Heart left ventricle (tissue), 16 donors: ENCODE measurements at regions not wholly inside any gene's neighbourhood (a gene's known extent, or its start where the extent isn't known, plus 50 kb on each side); places are given as distances from the start of the nearest gene placed in this dataset.

Experiments used
- ATAC-seq, 4 donors: fragments of 200-7000 bp; cut with Tn5 transposase; one replicate each; pipeline ENCODE4 v1.9.1; 2020 to 2022; ENCODE audit warnings: moderate library complexity in 4 of 4, mild to moderate bottlenecking in 3 of 4, moderate number of reproducible peaks in 1 of 4
- DNase-seq, 5 donors: peaks; one replicate each; pipeline ENCODE4 v3.0.0-alpha.2; 2020
- H3K27ac ChIP-seq, 12 donors: fragments of 200-600 bp; sonication (generic) in 4 of 12; one replicate each; pipeline versions ENCODE4 v1.5.0 to v1.8.0; 2016 to 2022; ENCODE audit warnings: mild to moderate bottlenecking in 2 of 12
- H3K27me3 ChIP-seq, 9 donors: fragments of 200-600 bp; sonication (generic) in 2 of 9; one replicate each; pipeline versions ENCODE4 v1.5.1 to v1.8.0; 2016 to 2022; ENCODE audit warnings: mild to moderate bottlenecking in 3 of 9
- H3K36me3 ChIP-seq, 9 donors: fragments of 200-600 bp; sonication (generic) in 2 of 9; one replicate each; pipeline versions ENCODE4 v1.5.0 to v1.8.0; 2018 to 2022; ENCODE audit warnings: mild to moderate bottlenecking in 2 of 9
- H3K4me1 ChIP-seq, 12 donors: fragments of 200-600 bp; sonication (generic) in 4 of 12; one replicate each; pipeline versions ENCODE4 v1.5.0 to v1.8.0; 2016 to 2022; ENCODE audit warnings: mild to moderate bottlenecking in 3 of 12
- H3K4me3 ChIP-seq, 12 donors: fragments of 200-600 bp; sonication (generic) in 4 of 12; one replicate each; pipeline versions ENCODE4 v1.5.0 to v1.8.0; 2017 to 2022; ENCODE audit warnings: mild to moderate bottlenecking in 9 of 12, moderate library complexity in 4 of 12
- H3K9me3 ChIP-seq, 12 donors: fragments of 200-600 bp; sonication (generic) in 4 of 12; one replicate each; pipeline versions ENCODE4 v1.5.0 to v1.8.0; 2016 to 2022; ENCODE audit warnings: mild to moderate bottlenecking in 1 of 12
- CTCF ChIP-seq, 12 donors: fragments of 200-600 bp; sonication (generic) in 4 of 12; IDR thresholded peaks; one replicate each; pipeline versions ENCODE4 v1.5.0 to v1.8.0; 2018 to 2022; ENCODE audit warnings: antibody characterized with exemption in 12 of 12, mild to moderate bottlenecking in 5 of 12
- POLR2A ChIP-seq, 2 donors: fragments of 450-650 bp; IDR thresholded peaks; one replicate each; pipeline ENCODE4 v1.6.1; 2017; ENCODE audit warnings: antibody characterized with exemption in 2 of 2, mild to moderate bottlenecking in 2 of 2, moderate library complexity in 2 of 2
- WGBS, 4 donors: extraction: QIAGEN DNeasy Blood & Tissue Kit in 2 of 4; methylation state at CpG; one replicate each; pipeline versions ENCODE4 v1.1.5 to v1.1.7; 2013 to 2018; 5-methylcytosine and 5-hydroxymethylcytosine counted together
- intact Hi-C, 10 donors: fragments of 100-400 bp; cut with DNase I; formaldehyde crosslinking; loops; one replicate each; pipeline versions ENCODE4 v1.11.1 to v1.14.2; 2022
- donor health status: ischemic (EF 13 %, LVEDD 7.1; RV severe dilation, severe dysfunction).
- donor health status: healthy with polysubstance abuse.
- donor health status: DM: no; HTN: yes; CAD: no.
- donor health status: DM: no; HTN: no; CAD: no.
- donor health status: ischemic (EF 25% LVEDD 6.9; RV normal size, moderate dysfunction).
- donor health status: ischemic (EF 25% LVEDD 5.7; RV mildly dilated, moderate dysfunction).
- donor health status: healthy.
- donor health status: DM: yes; HTN: yes; CAD: no.
- donor health status: ischemic (EF 35%, LVEDD 5.7; RV mildly dilated, moderate dysfunction).
- donor health status: nonischemic (EF 11% LVEDD 7.7; RV severe dilation, severe dysfunction).
- donor health status: DM: yes; HTN: yes; CAD: no.
- donor health status: PGD.
- donor health status: ischemic (EF 29% LVEDD 5.4; RV normal size, mild dysfunction).
- donor health status: nonischemic (EF 23%, LVEDD 6.1; RV moderate dilation, normal function).

DNA sequence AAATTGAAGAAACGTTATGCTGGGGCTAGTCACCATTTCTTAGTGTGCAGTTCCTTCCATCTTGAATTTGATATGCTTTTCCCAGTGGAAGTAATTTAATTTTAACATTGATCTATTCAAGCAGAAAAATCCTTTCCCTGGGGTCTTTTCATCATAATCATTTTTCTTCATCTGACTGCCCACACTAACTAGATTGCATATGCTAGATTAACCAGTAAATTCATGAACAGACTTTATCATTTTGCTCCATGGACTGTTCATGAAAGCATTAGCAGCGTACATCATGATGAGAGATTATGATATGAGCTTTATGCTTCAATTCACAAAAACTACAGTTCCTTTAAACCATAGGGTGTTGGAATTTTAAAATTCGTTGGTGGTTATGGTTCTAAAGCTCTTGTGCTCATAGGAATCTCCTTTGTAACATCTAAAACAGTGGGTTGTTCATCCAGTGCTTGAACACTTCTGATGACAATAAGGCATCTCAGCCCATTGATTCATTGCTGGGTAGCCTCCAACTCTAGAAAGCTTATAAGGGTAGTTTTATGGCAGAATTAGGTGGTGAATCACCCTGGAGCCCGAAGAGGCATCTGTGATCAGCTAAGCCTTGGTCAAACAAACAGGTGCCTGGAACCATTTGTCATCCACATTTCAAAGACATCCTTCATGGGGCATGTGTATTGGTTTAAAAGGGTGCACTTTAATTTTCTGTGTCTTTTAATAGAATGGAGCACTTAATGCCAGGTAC, 77.2 kb upstream of the NDUFV2 start:
- Histone ChIP-seq H3K4me3 (no peak overlapping the region), H3K27ac (no peak overlapping the region), H3K4me1 (peaks cover 0 to 7% (median 0%) of the 10 kb centered on the region in 12 donors), H3K9me3 (no peaks in the 10 kb centered on the region), H3K27me3 (no peaks in the 10 kb centered on the region), H3K36me3 (no peaks in the 10 kb centered on the region)
- intact Hi-C loops, result no loop called here
- DNase-seq, result no peak
- TF ChIP-seq CTCF (IDR thresholded peaks at IDR 0.05) (no peak), POLR2A (IDR thresholded peaks at IDR 0.05) (no peak)
- ATAC-seq, result no peak
- 63 to 80% (median 75%) methylated on average over 4 of the region's 4 CpGs for WGBS, 4 donors

DNA sequence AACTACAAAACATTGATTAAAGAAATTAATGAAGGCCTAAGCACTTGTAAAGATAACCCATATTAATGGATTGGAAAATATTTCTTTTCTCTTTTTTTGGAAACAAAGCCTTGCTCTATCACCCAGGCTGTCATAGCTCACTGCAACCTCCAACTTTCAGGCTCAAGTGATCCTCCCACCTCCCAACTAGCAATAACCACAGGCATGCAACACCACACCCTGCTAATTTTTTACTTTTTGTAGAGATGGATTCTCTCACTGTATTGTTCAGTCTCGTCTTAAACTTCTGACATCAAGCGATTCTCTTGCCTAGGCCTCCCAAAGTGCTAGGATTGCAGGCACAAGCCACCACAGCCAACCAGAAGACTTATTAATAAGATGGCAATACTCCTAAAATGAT, 73.4 kb upstream of the NDUFV2 start:
- Histone ChIP-seq H3K9me3 (no peaks in the 10 kb centered on the region), H3K4me3 (no peak overlapping the region), H3K27me3 (no peaks in the 10 kb centered on the region), H3K4me1 (no peaks in the 10 kb centered on the region), H3K36me3 (no peaks in the 10 kb centered on the region), H3K27ac (no peak overlapping the region)
- intact Hi-C loops, result no loop called here
- 93 to 94% (median 94%) methylated on average over 2 of the region's 2 CpGs for WGBS, 4 donors
- DNase-seq, result no peak
- no peak for TF ChIP-seq POLR2A (IDR thresholded peaks at IDR 0.05)
- TF ChIP-seq CTCF (IDR thresholded peaks at IDR 0.05), result no peak
- no peak for ATAC-seq

DNA sequence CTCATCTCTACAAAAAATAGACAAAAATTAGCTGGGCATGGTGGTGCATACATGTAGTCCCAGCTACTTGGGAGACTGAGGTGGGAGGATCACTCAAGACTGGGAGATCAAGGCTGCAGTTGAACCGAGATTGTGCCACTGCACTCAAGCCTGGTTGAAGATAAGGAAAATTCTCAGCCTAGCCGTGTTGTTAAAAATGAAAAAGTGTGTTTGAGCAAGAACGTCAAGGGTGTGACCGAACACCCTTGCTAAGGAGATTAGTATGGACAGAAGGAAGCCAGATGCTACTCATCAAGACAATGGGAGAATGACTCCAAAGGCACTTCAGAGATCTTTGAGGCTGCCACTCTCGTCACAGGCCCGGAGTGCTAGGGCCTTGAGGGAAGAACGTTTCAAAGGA, 70.0 kb upstream of the NDUFV2 start:
- WGBS, 4 donors, result 69 to 84% (median 75%) methylated on average over 6 to 7 of the region's 7 CpGs
- TF ChIP-seq POLR2A (IDR thresholded peaks at IDR 0.05) (no peak), CTCF (IDR thresholded peaks at IDR 0.05) (no peak)
- no peak overlapping the region for H3K4me3 ChIP-seq
- no peak overlapping the region for H3K27ac ChIP-seq
- H3K27me3 ChIP-seq, result no peaks in the 10 kb centered on the region
- intact Hi-C loops, result no loop called here
- H3K9me3 ChIP-seq, result no peaks in the 10 kb centered on the region
- H3K36me3 ChIP-seq, result no peaks in the 10 kb centered on the region
- H3K4me1 ChIP-seq, result no peaks in the 10 kb centered on the region
- DNase-seq, result no peak
- ATAC-seq, result no peak

DNA sequence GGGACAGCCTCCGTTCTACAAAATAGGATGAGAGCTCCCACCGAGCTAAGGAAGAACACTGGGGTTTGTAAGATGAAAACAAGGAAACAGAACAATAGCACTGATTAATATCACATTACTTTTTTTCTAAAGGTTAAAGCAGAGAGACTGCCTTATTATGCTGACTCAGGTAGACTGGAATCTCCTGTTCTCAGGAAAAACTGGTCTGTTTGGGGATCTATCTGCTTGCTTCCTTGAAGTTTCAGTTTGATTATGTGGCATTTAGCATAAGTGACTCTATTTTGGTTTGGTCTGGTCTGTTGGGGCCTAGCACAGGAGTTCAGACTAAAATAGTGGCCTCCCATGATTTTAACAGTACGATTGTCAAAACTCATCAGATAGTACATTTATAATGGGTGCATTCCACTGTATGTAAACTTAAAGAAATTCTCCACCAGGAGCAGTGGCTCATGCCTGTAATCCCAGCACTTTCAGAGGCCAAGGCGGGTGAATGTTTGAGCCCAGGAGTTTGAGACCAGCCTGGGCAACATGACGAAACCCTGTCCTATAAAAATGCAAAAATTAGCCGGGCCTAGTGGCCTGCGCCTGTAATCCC, 64.1 kb upstream of the NDUFV2 start:
- no peak for DNase-seq
- H3K27me3 ChIP-seq, result no peaks in the 10 kb centered on the region
- no peak for ATAC-seq
- WGBS, 4 donors, result 84 to 87% (median 86%) methylated on average over 7 of the region's 7 CpGs
- H3K4me3 ChIP-seq, result no peak overlapping the region
- intact Hi-C loops, result no loop called here
- no peak for TF ChIP-seq CTCF (IDR thresholded peaks at IDR 0.05)
- no peak for TF ChIP-seq POLR2A (IDR thresholded peaks at IDR 0.05)
- no peaks in the 10 kb centered on the region for H3K4me1 ChIP-seq
- no peak overlapping the region for H3K27ac ChIP-seq
- no peaks in the 10 kb centered on the region for H3K9me3 ChIP-seq
- no peaks in the 10 kb centered on the region for H3K36me3 ChIP-seq
